Nephron progenitor cell (in vitro differentiated cells): ENCODE measurements at regions not wholly inside any gene's neighbourhood (a gene's known extent, or its start where the extent isn't known, plus 50 kb on each side); places are given as distances from the start of the nearest gene placed in this dataset.

Experiments used
- DNase-seq: peaks from one replicate; pipeline ENCODE4 v3.0.0; 2021
- H3K27ac Mint-ChIP-seq: 2 replicates; pipeline ENCODE4 v1.8.0; 2021; ENCODE audit warnings: mild to moderate bottlenecking, moderate library complexity, mixed read lengths
- H3K27me3 Mint-ChIP-seq: 2 replicates; pipeline ENCODE4 v1.8.0; 2021; ENCODE audit warnings: mild to moderate bottlenecking, low read depth, mixed read lengths; ENCODE audit not compliant: poor library complexity
- H3K36me3 Mint-ChIP-seq: 2 replicates; pipeline ENCODE4 v1.8.0; 2021; ENCODE audit warnings: low read depth, mixed read lengths
- H3K4me1 Mint-ChIP-seq: 2 replicates; pipeline ENCODE4 v1.8.0; 2021; ENCODE audit warnings: mixed read lengths
- H3K4me3 Mint-ChIP-seq: 2 replicates; pipeline ENCODE4 v1.8.0; 2021; ENCODE audit warnings: mild to moderate bottlenecking, moderate library complexity, mixed read lengths
- H3K9me3 Mint-ChIP-seq: 2 replicates; pipeline ENCODE4 v1.8.0; 2021; ENCODE audit warnings: mild to moderate bottlenecking, moderate library complexity, mixed read lengths
- TF ChIP-seq, protein P1 (sequence below): fragments of 200-600 bp; sonication (generic); IDR thresholded peaks from 2 replicates; pipeline ENCODE4 v1.5.0; 2021; ENCODE audit warnings: antibody characterized with exemption

DNA sequence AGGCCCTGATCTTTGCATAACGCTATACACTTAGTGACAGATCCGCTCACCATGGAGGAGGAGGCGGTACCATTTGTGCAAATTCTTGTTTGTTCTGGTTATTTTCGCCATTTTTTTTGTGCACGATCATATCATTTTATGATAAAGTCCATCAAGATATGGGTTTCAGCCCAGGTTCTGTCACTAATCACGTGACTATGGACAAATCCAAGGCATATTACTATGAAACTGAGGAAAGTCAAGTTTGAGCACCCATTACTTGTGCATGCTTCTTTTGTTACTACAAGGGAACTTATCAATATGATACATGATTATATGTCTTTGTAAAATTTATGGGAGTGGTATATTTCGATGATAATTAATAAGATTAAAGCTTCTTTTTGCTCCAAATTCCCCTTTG lies 829.5 kb downstream of the ROBO2 start:
- Mint-ChIP-seq H3K27me3 (no peaks in the 10 kb centered on the region), H3K27ac (no peak overlapping the region), H3K9me3 (peaks cover 9% of the 10 kb centered on the region), H3K4me1 (peaks cover 3% of the 10 kb centered on the region), H3K4me3 (no peak overlapping the region), H3K36me3 (no peaks in the 10 kb centered on the region)
- no peak for DNase-seq
- TF ChIP-seq, protein P1, sequence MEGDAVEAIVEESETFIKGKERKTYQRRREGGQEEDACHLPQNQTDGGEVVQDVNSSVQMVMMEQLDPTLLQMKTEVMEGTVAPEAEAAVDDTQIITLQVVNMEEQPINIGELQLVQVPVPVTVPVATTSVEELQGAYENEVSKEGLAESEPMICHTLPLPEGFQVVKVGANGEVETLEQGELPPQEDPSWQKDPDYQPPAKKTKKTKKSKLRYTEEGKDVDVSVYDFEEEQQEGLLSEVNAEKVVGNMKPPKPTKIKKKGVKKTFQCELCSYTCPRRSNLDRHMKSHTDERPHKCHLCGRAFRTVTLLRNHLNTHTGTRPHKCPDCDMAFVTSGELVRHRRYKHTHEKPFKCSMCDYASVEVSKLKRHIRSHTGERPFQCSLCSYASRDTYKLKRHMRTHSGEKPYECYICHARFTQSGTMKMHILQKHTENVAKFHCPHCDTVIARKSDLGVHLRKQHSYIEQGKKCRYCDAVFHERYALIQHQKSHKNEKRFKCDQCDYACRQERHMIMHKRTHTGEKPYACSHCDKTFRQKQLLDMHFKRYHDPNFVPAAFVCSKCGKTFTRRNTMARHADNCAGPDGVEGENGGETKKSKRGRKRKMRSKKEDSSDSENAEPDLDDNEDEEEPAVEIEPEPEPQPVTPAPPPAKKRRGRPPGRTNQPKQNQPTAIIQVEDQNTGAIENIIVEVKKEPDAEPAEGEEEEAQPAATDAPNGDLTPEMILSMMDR, result no peak

DNA sequence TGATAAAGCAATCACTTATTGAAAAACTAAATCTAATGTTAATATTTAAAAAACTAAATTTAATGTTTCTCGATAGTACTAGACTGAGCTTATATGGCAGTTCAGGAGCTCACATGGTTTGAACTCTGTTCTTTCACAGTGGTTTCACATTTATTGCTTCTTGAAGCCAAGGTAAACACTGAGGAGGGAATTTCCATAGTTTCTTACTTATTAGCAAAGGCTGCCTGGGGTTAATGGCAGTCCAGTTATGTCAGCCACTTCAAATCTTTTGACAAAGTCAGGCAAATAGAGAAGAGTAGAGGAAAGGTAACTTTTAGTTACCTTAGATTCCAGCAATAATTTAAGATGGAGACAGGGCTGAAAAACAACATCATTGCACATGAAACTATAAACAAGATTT lies 831.5 kb downstream of the ROBO2 start:
- H3K9me3 Mint-ChIP-seq, result peaks cover 9% of the 10 kb centered on the region
- H3K27me3 Mint-ChIP-seq, result no peaks in the 10 kb centered on the region
- H3K36me3 Mint-ChIP-seq, result no peaks in the 10 kb centered on the region
- TF ChIP-seq, protein P1, result no peak
- no peak overlapping the region for H3K4me3 Mint-ChIP-seq
- no peak overlapping the region for H3K27ac Mint-ChIP-seq
- peaks cover 6% of the 10 kb centered on the region for H3K4me1 Mint-ChIP-seq
- DNase-seq, result no peak

DNA sequence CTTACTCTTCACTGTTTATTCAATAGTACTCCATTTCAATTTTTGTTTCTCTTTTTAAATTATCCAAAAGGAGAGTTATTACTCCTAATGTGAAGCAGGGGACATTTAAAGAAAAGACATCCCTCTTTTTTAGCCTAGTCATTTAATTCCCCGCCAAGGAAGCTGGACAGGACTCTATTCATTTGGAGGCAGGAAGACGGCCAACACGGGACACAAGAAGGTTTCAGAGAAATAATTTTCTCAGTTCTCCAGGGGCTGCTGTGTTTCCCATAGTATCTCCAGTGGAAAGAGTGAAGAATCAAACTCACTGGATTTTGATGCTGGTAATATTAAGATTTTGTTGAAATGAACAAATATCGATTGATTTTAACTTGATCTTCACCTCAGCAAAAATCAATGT lies 833.7 kb downstream of the ROBO2 start:
- no peak for DNase-seq
- TF ChIP-seq, protein P1, result no peak
- no peak overlapping the region for H3K4me3 Mint-ChIP-seq
- H3K27me3 Mint-ChIP-seq, result no peaks in the 10 kb centered on the region
- H3K36me3 Mint-ChIP-seq, result no peaks in the 10 kb centered on the region
- no peak overlapping the region for H3K27ac Mint-ChIP-seq
- peaks cover 6% of the 10 kb centered on the region for H3K4me1 Mint-ChIP-seq
- H3K9me3 Mint-ChIP-seq, result peaks cover 9% of the 10 kb centered on the region

DNA sequence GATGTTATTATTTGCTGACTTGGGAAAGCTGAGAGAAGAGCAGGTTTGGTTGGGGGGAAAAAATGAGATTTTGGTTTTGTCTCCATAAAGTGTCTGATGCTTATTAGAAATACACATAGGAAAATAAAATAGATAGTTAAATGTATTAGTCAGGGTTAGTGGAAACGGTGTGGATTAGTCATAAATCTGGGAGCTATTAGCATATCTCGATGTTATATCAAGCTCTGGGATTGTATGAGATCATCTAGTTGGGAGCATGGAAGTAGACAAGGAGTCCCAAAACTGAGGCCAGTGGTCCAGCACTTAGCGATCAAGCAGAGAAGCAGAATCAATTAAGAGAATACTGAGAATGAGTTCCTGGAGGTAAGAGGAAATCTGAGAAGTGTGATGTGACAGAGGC lies 845.5 kb downstream of the ROBO2 start:
- H3K4me1 Mint-ChIP-seq, result no peaks in the 10 kb centered on the region
- no peak for DNase-seq
- no peak overlapping the region for H3K27ac Mint-ChIP-seq
- peaks cover 3% of the 10 kb centered on the region for H3K27me3 Mint-ChIP-seq
- peaks cover 3% of the 10 kb centered on the region for H3K9me3 Mint-ChIP-seq
- H3K4me3 Mint-ChIP-seq, result no peak overlapping the region
- H3K36me3 Mint-ChIP-seq, result no peaks in the 10 kb centered on the region
- TF ChIP-seq, protein P1, result no peak

DNA sequence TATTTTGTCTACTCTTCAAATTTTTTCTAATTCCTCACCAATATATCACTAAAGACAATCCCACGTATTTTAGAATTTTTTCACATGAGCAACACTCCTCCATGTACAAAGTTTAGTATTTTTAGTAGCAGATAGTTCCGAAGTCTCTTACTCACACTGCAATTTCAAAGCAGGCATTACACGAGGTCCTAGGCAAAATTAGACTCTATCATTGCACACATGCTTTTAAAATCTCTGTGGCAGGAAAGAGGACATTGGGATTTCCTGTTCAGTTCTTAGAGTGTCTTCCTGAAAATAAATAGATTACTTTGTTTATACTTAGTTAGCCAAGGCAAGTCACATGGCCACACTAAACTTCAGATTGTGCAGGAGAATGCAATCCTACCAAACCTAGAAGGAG lies 847.7 kb downstream of the ROBO2 start:
- H3K4me1 Mint-ChIP-seq, result no peaks in the 10 kb centered on the region
- no peak for DNase-seq
- peaks cover 3% of the 10 kb centered on the region for H3K27me3 Mint-ChIP-seq
- TF ChIP-seq, protein P1, result no peak
- no peaks in the 10 kb centered on the region for H3K9me3 Mint-ChIP-seq
- no peaks in the 10 kb centered on the region for H3K36me3 Mint-ChIP-seq
- H3K4me3 Mint-ChIP-seq, result no peak overlapping the region
- H3K27ac Mint-ChIP-seq, result no peak overlapping the region

DNA sequence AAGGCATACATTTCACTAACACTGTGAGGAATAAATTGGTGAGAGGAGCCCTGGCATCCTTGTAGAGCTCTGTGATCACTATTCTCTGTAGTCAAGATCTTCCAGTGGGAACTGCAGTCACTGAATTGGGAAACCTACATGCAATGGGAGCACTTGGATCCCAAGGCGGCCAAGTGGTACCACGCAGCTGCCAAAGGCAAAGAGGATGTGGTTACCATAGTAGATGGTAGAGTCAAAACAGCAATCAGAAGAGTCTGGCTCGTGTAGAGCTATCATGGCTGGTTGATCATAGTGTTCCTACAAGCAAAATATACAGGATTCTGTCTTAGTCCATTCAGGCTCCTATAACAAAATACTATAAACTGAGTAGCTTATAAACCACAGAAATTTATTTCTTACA lies 849.7 kb downstream of the ROBO2 start:
- TF ChIP-seq, protein P1, result no peak
- Mint-ChIP-seq H3K9me3 (no peaks in the 10 kb centered on the region), H3K27ac (no peak overlapping the region), H3K4me1 (no peaks in the 10 kb centered on the region), H3K27me3 (peaks cover 3% of the 10 kb centered on the region), H3K4me3 (no peak overlapping the region), H3K36me3 (no peaks in the 10 kb centered on the region)
- DNase-seq, result no peak
